ENCODE measurements at regions not wholly inside any gene's neighbourhood (a gene's known extent, or its start where the extent isn't known, plus 50 kb on each side); places are given as distances from the start of the nearest gene placed in this dataset.

GRCh38 chr1:174074757-174075156 lies 52.6 kb upstream of the RC3H1 start:
- in situ Hi-C loops (cut with HindIII; ENCODE audit: extremely low pct_ligation_motif_present, low pct_unique_long_range_greater_than_20kb) (loop anchor here (10.0 kb wide), 1 partner anchor 210 kb away; the partner anchor contains the start of genes GAS5 and ZBTB37), intact Hi-C loops (cut with micrococcal nuclease; ENCODE audit: unreplicated experiment) (loop anchor here (2.0 to 10.0 kb wide), 2 partner anchors 52 to 100 kb away; partner anchors contain the start of gene RC3H1)
- DNase-seq (ENCODE audit: low spot score) (no peak), ATAC-seq (no peak), FAIRE-seq (no peak)
- TF ChIP-seq ZNF12 (CRISPR knock-in tag; IDR thresholded peaks at IDR 0.05) (no peak), CTCF (CRISPR knock-in tag; IDR thresholded peaks at IDR 0.05) (peak; percentile 37; the same call in 1 of the 2 replicates), STAG1 (CRISPR knock-in tag; IDR thresholded peaks at IDR 0.05) (peak; percentile 62), SMC3 (IDR thresholded peaks at IDR 0.05; ENCODE audit: low read length) (0 out of 2 replicates have a peak, but pooled peaks have one; percentile 3)
- BruUV-seq (replicated peaks) = no TSS peak
- H3K79me2 ChIP-seq (ENCODE audit: insufficient read depth, low read length) = no peaks in the 10 kb centered on the region
- H3K9me3 ChIP-seq (ENCODE audit: low read length) = no peaks in the 10 kb centered on the region
- ChIA-PET CTCF (ENCODE audit: low intra/inter-chr PET ratio, low total read pairs) (no interaction called here), POLR2A (no interaction called here)
- H3K4me3 ChIP-seq (replicated peaks in 1 of 3; ENCODE audit: insufficient read depth in 1 of 3, low read depth in 2 of 3, low read length in 3 of 3) = no peak overlapping the region
- no peak overlapping the region for H3K4me2 ChIP-seq (ENCODE audit: low read depth, low read length)
- H3K27me3 ChIP-seq (ENCODE audit: control insufficient read depth in 1 of 2, insufficient read depth in 2 of 2, low read length in 2 of 2) = no peaks in the 10 kb centered on the region
- no peaks in the 10 kb centered on the region for H3K36me3 ChIP-seq (replicated peaks in 1 of 2; ENCODE audit: control insufficient read depth in 1 of 2, insufficient read depth in 2 of 2, low read length in 2 of 2)
- no peaks in the 10 kb centered on the region for H4K20me1 ChIP-seq (ENCODE audit: insufficient read depth, low read length)
- H2AFZ ChIP-seq (ENCODE audit: low read length) = no peak overlapping the region
- 1% methylated on average over 2 of the region's 2 CpGs for WGBS (ENCODE audit: low lambda C conversion rate)
- H3K4me1 ChIP-seq (ENCODE audit: insufficient read depth, low read length) = 0 out of 2 replicates have a peak, but pooled peaks cover 14% of the 10 kb centered on the region
- no peak overlapping the region for H3K27ac ChIP-seq (ENCODE audit: extremely low read length, insufficient read depth, low read length)
- no peak overlapping the region for H3K9ac ChIP-seq (ENCODE audit: insufficient read depth, low read depth, low read length)

GRCh38 chr1:174072581-174072980 lies 50.4 kb upstream of the RC3H1 start:
- WGBS (ENCODE audit: low lambda C conversion rate) = 54% methylated on average over 3 of the region's 3 CpGs
- BruUV-seq (replicated peaks) = no TSS peak
- H3K4me3 ChIP-seq (replicated peaks in 1 of 3; ENCODE audit: insufficient read depth in 1 of 3, low read depth in 2 of 3, low read length in 3 of 3) = no peak overlapping the region
- DNase-seq (ENCODE audit: low spot score) = no peak
- CTCF ChIA-PET (ENCODE audit: low intra/inter-chr PET ratio, low total read pairs) = no interaction called here
- POLR2A ChIA-PET = no interaction called here
- no peak for FAIRE-seq
- H3K27ac ChIP-seq (ENCODE audit: extremely low read length, insufficient read depth, low read length) = no peak overlapping the region
- H3K36me3 ChIP-seq (replicated peaks in 1 of 2; ENCODE audit: control insufficient read depth in 1 of 2, insufficient read depth in 2 of 2, low read length in 2 of 2) = no peaks in the 10 kb centered on the region
- H3K4me2 ChIP-seq (ENCODE audit: low read depth, low read length) = no peak overlapping the region
- in situ Hi-C loops (cut with HindIII; ENCODE audit: extremely low pct_ligation_motif_present, low pct_unique_long_range_greater_than_20kb) (loop anchor here (10.0 kb wide), 1 partner anchor 208 kb away; the partner anchor contains the start of genes GAS5 and ZBTB37), intact Hi-C loops (cut with micrococcal nuclease; ENCODE audit: unreplicated experiment) (loop anchor here (10.0 kb wide), 1 partner anchor 98 kb away; no protein-coding TSS in a partner anchor)
- H2AFZ ChIP-seq (ENCODE audit: low read length) = no peak overlapping the region
- no peak for ATAC-seq
- H3K27me3 ChIP-seq (ENCODE audit: control insufficient read depth in 1 of 2, insufficient read depth in 2 of 2, low read length in 2 of 2) = no peaks in the 10 kb centered on the region
- H3K4me1 ChIP-seq (ENCODE audit: insufficient read depth, low read length) = 0 out of 2 replicates have a peak, but pooled peaks cover 5% of the 10 kb centered on the region
- H4K20me1 ChIP-seq (ENCODE audit: insufficient read depth, low read length) = no peaks in the 10 kb centered on the region
- H3K9ac ChIP-seq (ENCODE audit: insufficient read depth, low read depth, low read length) = no peak overlapping the region
- no peaks in the 10 kb centered on the region for H3K9me3 ChIP-seq (ENCODE audit: low read length)
- TF ChIP-seq TCF7L2 (IDR thresholded peaks at IDR 0.05; ENCODE audit: low read depth, low read length) = no peak
- no peak for TF ChIP-seq SRSF9 (IDR thresholded peaks at IDR 0.05; ENCODE audit: borderline replicate concordance, insufficient read depth, low read depth, low read length, poor library complexity, severe bottlenecking)
- no peaks in the 10 kb centered on the region for H3K79me2 ChIP-seq (ENCODE audit: insufficient read depth, low read length)

Measured in HepG2 (cell line).